ENCODE measurements at regions not wholly inside any gene's neighbourhood (a gene's known extent, or its start where the extent isn't known, plus 50 kb on each side); places are given as distances from the start of the nearest gene placed in this dataset.

GRCh38 chr6:164570801-164571200, 738.6 kb downstream of the C6orf118 start:
- no peak for DNase-seq (ENCODE audit: low spot score in 2 of 2)
- TF ChIP-seq POLR2AphosphoS5 (IDR thresholded peaks at IDR 0.05) (no peak), POLR2A (IDR thresholded peaks at IDR 0.05) (no peak), EP300 (IDR thresholded peaks at IDR 0.05) (no peak), CTCF (IDR thresholded peaks at IDR 0.05) (no peak)
- no peaks in the 10 kb centered on the region for H3K27me3 ChIP-seq
- WGBS: 89% methylated on average over 6 of the region's 6 CpGs
- no peaks in the 10 kb centered on the region for H3K4me1 ChIP-seq
- H3K4me3 ChIP-seq: no peak overlapping the region
- no peak overlapping the region for H3K27ac ChIP-seq
- no peaks in the 10 kb centered on the region for H3K9me3 ChIP-seq
- H3K36me3 ChIP-seq: no peaks in the 10 kb centered on the region

GRCh38 chr6:164569509-164569908, 739.9 kb downstream of the C6orf118 start:
- no peaks in the 10 kb centered on the region for H3K9me3 ChIP-seq
- no peaks in the 10 kb centered on the region for H3K4me1 ChIP-seq
- H3K4me3 ChIP-seq: no peak overlapping the region
- no peaks in the 10 kb centered on the region for H3K27me3 ChIP-seq
- DNase-seq (ENCODE audit: low spot score in 2 of 2): no peak
- H3K27ac ChIP-seq: no peak overlapping the region
- no peaks in the 10 kb centered on the region for H3K36me3 ChIP-seq
- 35% methylated on average over 1 of the region's 1 CpG for WGBS
- TF ChIP-seq CTCF (IDR thresholded peaks at IDR 0.05) (no peak), POLR2A (IDR thresholded peaks at IDR 0.05) (no peak), EP300 (IDR thresholded peaks at IDR 0.05) (no peak), POLR2AphosphoS5 (IDR thresholded peaks at IDR 0.05) (no peak)

GRCh38 chr6:164563924-164564323, 745.5 kb downstream of the C6orf118 start:
- no peak for DNase-seq (ENCODE audit: low spot score in 2 of 2)
- WGBS: 68% methylated on average over 2 of the region's 2 CpGs
- no peak overlapping the region for H3K4me3 ChIP-seq
- H3K27me3 ChIP-seq: no peaks in the 10 kb centered on the region
- no peaks in the 10 kb centered on the region for H3K36me3 ChIP-seq
- peaks cover 11% of the 10 kb centered on the region for H3K9me3 ChIP-seq
- no peak overlapping the region for H3K27ac ChIP-seq
- H3K4me1 ChIP-seq: no peaks in the 10 kb centered on the region
- TF ChIP-seq POLR2A (IDR thresholded peaks at IDR 0.05): no peak
- no peak for TF ChIP-seq EP300 (IDR thresholded peaks at IDR 0.05)
- no peak for TF ChIP-seq POLR2AphosphoS5 (IDR thresholded peaks at IDR 0.05)
- TF ChIP-seq CTCF (IDR thresholded peaks at IDR 0.05): no peak

- Histone ChIP-seq H3K27ac (no peak overlapping the region), H3K4me3 (no peak overlapping the region), H3K9me3 (peaks cover 11% of the 10 kb centered on the region), H3K4me1 (no peaks in the 10 kb centered on the region), H3K36me3 (no peaks in the 10 kb centered on the region), H3K27me3 (no peaks in the 10 kb centered on the region)
- TF ChIP-seq EP300 (IDR thresholded peaks at IDR 0.05) (no peak), CTCF (IDR thresholded peaks at IDR 0.05) (no peak), POLR2AphosphoS5 (IDR thresholded peaks at IDR 0.05) (no peak), POLR2A (IDR thresholded peaks at IDR 0.05) (no peak)
- DNase-seq (ENCODE audit: low spot score in 2 of 2): no peak
- whole genome bisulfite sequencing: 83% methylated on average over 1 of the region's 1 CpG
Observed at GRCh38 chr6:164561656-164562055, 747.7 kb downstream of the C6orf118 start.

- DNase-seq (ENCODE audit: low spot score in 2 of 2): no peak
- Histone ChIP-seq H3K27me3 (no peaks in the 10 kb centered on the region), H3K9me3 (no peaks in the 10 kb centered on the region), H3K4me3 (no peak overlapping the region), H3K36me3 (no peaks in the 10 kb centered on the region), H3K4me1 (no peaks in the 10 kb centered on the region), H3K27ac (no peak overlapping the region)
- no peak for TF ChIP-seq POLR2AphosphoS5 (IDR thresholded peaks at IDR 0.05)
- TF ChIP-seq POLR2A (IDR thresholded peaks at IDR 0.05): no peak
- TF ChIP-seq EP300 (IDR thresholded peaks at IDR 0.05): no peak
- WGBS: 69% methylated on average over 10 of the region's 10 CpGs
Observed at GRCh38 chr6:164554700-164555476, 754.5 kb downstream of the C6orf118 start.
